HL-60 (cell line): ENCODE measurements at regions not wholly inside any gene's neighbourhood (a gene's known extent, or its start where the extent isn't known, plus 50 kb on each side); places are given as distances from the start of the nearest gene placed in this dataset.

Experiments used
- CTCF ChIP-seq: IDR thresholded peaks from one replicate; pipeline ENCODE4 v1.5.1; 2011; ENCODE audit warnings: low read length, control low read depth, inconsistent platforms; ENCODE audit not compliant: insufficient read depth
- POLR2AphosphoS5 ChIP-seq: IDR thresholded peaks from 2 replicates; pipeline ENCODE4 v1.6.1; 2012; ENCODE audit warnings: low read depth
- REST ChIP-seq: IDR thresholded peaks from 2 replicates; pipeline ENCODE4 v1.6.1; 2012; ENCODE audit warnings: low read depth; ENCODE audit not compliant: insufficient replicate concordance

GRCh38 chrX:121958886-121959285 lies 911.5 kb downstream of the GLUD2 start:
- TF ChIP-seq REST: no peak
- no peak for TF ChIP-seq POLR2AphosphoS5
- TF ChIP-seq CTCF: no peak
